Breast epithelium (tissue), 3 donors: ENCODE measurements at regions not wholly inside any gene's neighbourhood (a gene's known extent, or its start where the extent isn't known, plus 50 kb on each side); places are given as distances from the start of the nearest gene placed in this dataset.

Experiments used
- POLR2A ChIP-seq: fragments of 450-650 bp; IDR thresholded peaks from one replicate; pipeline ENCODE4 v1.6.1; 2016; ENCODE audit warnings: antibody characterized with exemption, mild to moderate bottlenecking, moderate library complexity
- POLR2AphosphoS5 ChIP-seq, 3 donors: sonication (generic); formaldehyde crosslinking; IDR thresholded peaks; one replicate each; pipeline ENCODE4 v1.6.1; 2017; ENCODE audit warnings: antibody characterized with exemption in 3 of 3
- TF ChIP-seq, protein P1 (sequence below), 3 donors: fragments of 450-650 bp; IDR thresholded peaks; one replicate each; pipeline ENCODE4 v1.5.1; 2016 to 2017; ENCODE audit warnings: antibody characterized with exemption in 3 of 3, mild to moderate bottlenecking in 3 of 3, moderate library complexity in 3 of 3

DNA sequence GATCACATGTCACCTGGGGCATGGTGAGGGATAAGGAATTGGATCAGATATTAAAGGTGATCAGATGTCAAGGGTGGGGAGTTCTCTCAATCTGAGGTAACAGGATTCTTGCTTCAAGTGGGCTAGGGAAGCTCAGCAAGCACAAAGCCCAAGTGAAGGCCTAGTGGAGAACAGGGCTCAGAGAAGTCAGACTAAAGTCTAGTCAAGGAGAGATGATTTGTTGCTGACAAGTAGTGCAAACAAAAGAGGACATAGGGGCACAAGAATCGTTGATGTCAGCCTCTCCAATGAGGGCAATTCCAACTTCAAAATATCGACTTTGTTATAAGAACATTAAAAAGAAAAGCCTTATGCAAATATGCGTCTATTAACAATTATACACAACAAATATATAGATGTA lies 852.8 kb upstream of the CELF2 start:
- TF ChIP-seq, protein P1, sequence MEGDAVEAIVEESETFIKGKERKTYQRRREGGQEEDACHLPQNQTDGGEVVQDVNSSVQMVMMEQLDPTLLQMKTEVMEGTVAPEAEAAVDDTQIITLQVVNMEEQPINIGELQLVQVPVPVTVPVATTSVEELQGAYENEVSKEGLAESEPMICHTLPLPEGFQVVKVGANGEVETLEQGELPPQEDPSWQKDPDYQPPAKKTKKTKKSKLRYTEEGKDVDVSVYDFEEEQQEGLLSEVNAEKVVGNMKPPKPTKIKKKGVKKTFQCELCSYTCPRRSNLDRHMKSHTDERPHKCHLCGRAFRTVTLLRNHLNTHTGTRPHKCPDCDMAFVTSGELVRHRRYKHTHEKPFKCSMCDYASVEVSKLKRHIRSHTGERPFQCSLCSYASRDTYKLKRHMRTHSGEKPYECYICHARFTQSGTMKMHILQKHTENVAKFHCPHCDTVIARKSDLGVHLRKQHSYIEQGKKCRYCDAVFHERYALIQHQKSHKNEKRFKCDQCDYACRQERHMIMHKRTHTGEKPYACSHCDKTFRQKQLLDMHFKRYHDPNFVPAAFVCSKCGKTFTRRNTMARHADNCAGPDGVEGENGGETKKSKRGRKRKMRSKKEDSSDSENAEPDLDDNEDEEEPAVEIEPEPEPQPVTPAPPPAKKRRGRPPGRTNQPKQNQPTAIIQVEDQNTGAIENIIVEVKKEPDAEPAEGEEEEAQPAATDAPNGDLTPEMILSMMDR (IDR thresholded peaks at IDR 0.05): no peak
- TF ChIP-seq POLR2AphosphoS5 (IDR thresholded peaks at IDR 0.05): no peak
- no peak for TF ChIP-seq POLR2A
